CD4-positive, CD25-positive, alpha-beta regulatory T cell (primary cell): ENCODE measurements at regions not wholly inside any gene's neighbourhood (a gene's known extent, or its start where the extent isn't known, plus 50 kb on each side); places are given as distances from the start of the nearest gene placed in this dataset.

Source experiments
- ATAC-seq, 2 donors: fragments of 150-1000 bp; cut with Tn5 transposase; one replicate each; pipeline ENCODE4 v1.10.0; 2021; ENCODE audit warnings: low read depth in 2 of 2, moderate number of reproducible peaks in 2 of 2, moderate library complexity in 1 of 2
- DNase-seq, 3 donors: peaks; one replicate each; pipeline versions ENCODE4 v3.0.0 to v3.0.0-alpha.2; 2012 to 2022; ENCODE audit warnings: mixed read lengths in 1 of 3
- H3K27ac ChIP-seq: one replicate; pipeline ENCODE4 v1.7.0; 2013; ENCODE audit warnings: mild to moderate bottlenecking, low read length; ENCODE audit not compliant: insufficient read depth, poor library complexity, severe bottlenecking
- H3K27me3 ChIP-seq: one replicate; pipeline ENCODE4 v1.7.0; 2013; ENCODE audit warnings: low read length; ENCODE audit not compliant: control insufficient read depth, insufficient read depth
- H3K36me3 ChIP-seq: one replicate; pipeline ENCODE4 v1.7.0; 2013; ENCODE audit warnings: mild to moderate bottlenecking, low read length, moderate library complexity; ENCODE audit not compliant: control insufficient read depth, insufficient read depth
- H3K4me1 ChIP-seq: 2 replicates; pipeline ENCODE4 v1.7.0; 2013; ENCODE audit warnings: mild to moderate bottlenecking, low read length; ENCODE audit not compliant: insufficient read depth, control insufficient read depth, poor library complexity, severe bottlenecking
- H3K4me3 ChIP-seq: one replicate; pipeline ENCODE4 v1.7.0; 2013; ENCODE audit warnings: low read depth, mild to moderate bottlenecking, low read length, moderate library complexity
- H3K9me3 ChIP-seq, 2 experiments: 1 replicate in 1 of 2; 2 replicates in 1 of 2; pipeline ENCODE4 v1.7.0; 2013; ENCODE audit warnings: low read length in 2 of 2, mild to moderate bottlenecking in 1 of 2, moderate library complexity in 1 of 2; ENCODE audit not compliant: control insufficient read depth in 2 of 2
- H3K27ac Mint-ChIP-seq, 3 donors: one replicate each; pipeline ENCODE4 v1.8.0; 2020 to 2022; ENCODE audit warnings: mild to moderate bottlenecking in 3 of 3, mixed read lengths in 3 of 3, moderate library complexity in 2 of 3
- H3K27me3 Mint-ChIP-seq: one replicate; pipeline ENCODE4 v1.8.0; 2022; ENCODE audit warnings: mild to moderate bottlenecking, mixed read lengths
- H3K36me3 Mint-ChIP-seq: one replicate; pipeline ENCODE4 v1.8.0; 2020; ENCODE audit warnings: mixed read lengths
- H3K4me1 Mint-ChIP-seq, 4 donors: one replicate each; pipeline ENCODE4 v1.8.0; 2020 to 2022; ENCODE audit warnings: mixed read lengths in 4 of 4, mild to moderate bottlenecking in 1 of 4
- H3K4me3 Mint-ChIP-seq, 4 donors: one replicate each; pipeline ENCODE4 v1.8.0; 2020 to 2022; ENCODE audit warnings: mild to moderate bottlenecking in 4 of 4, mixed read lengths in 4 of 4, moderate library complexity in 3 of 4
- H3K9me3 Mint-ChIP-seq, 7 donors: one replicate each; pipeline ENCODE4 v1.8.0; 2020 to 2022; ENCODE audit warnings: mixed read lengths in 7 of 7, mild to moderate bottlenecking in 3 of 7, moderate library complexity in 2 of 7

GRCh38 chr2:133968446-133968845 is 285.4 kb upstream of the MGAT5 start:
- H3K9me3 ChIP-seq: no peaks in the 10 kb centered on the region
- H3K4me1 Mint-ChIP-seq: peaks cover 0 to 7% (median 0%) of the 10 kb centered on the region in 4 donors
- DNase-seq (no peak), ATAC-seq (no peak)
- H3K9me3 Mint-ChIP-seq: peaks cover 0 to 3% (median 0%) of the 10 kb centered on the region in 7 donors
- H3K4me1 ChIP-seq: no peaks in the 10 kb centered on the region
- H3K27ac ChIP-seq: no peak overlapping the region
- peaks cover 15% of the 10 kb centered on the region for H3K27me3 Mint-ChIP-seq
- no peaks in the 10 kb centered on the region for H3K36me3 Mint-ChIP-seq
- H3K27ac Mint-ChIP-seq: no peak overlapping the region
- H3K36me3 ChIP-seq: no peaks in the 10 kb centered on the region
- no peak overlapping the region for H3K4me3 ChIP-seq
- H3K4me3 Mint-ChIP-seq: no peak overlapping the region
- peaks cover 5% of the 10 kb centered on the region for H3K27me3 ChIP-seq

DNA sequence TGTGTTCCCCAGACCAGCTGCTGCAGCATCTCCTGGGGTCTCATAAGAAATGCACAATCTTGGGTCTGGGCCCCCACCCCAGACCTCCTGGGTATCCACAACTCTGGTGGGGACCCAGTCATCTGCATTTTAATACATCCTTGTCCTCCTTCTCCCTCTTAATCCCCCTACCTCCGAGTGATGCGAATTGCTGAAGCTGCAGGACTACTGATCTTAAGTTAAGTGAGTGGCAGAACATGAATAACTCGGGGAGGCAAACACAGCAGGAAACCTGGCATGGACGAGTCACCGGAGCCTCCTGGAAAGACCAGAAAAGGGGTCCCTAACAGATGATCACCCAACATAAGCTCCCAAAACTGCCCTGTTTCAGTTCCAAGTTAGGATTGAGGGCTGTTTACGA is 283.2 kb upstream of the MGAT5 start:
- Mint-ChIP-seq H3K4me1 (peaks cover 0 to 7% (median 0%) of the 10 kb centered on the region in 4 donors), H3K9me3 (peaks cover 0 to 3% (median 0%) of the 10 kb centered on the region in 7 donors), H3K27ac (no peak overlapping the region), H3K4me3 (no peak overlapping the region), H3K36me3 (no peaks in the 10 kb centered on the region), H3K27me3 (peaks cover 15% of the 10 kb centered on the region)
- H3K4me3 ChIP-seq: no peak overlapping the region
- no peaks in the 10 kb centered on the region for H3K36me3 ChIP-seq
- ATAC-seq (no peak), DNase-seq (no peak)
- no peaks in the 10 kb centered on the region for H3K9me3 ChIP-seq
- H3K27ac ChIP-seq: no peak overlapping the region
- no peaks in the 10 kb centered on the region for H3K4me1 ChIP-seq
- peaks cover 5% of the 10 kb centered on the region for H3K27me3 ChIP-seq

DNA sequence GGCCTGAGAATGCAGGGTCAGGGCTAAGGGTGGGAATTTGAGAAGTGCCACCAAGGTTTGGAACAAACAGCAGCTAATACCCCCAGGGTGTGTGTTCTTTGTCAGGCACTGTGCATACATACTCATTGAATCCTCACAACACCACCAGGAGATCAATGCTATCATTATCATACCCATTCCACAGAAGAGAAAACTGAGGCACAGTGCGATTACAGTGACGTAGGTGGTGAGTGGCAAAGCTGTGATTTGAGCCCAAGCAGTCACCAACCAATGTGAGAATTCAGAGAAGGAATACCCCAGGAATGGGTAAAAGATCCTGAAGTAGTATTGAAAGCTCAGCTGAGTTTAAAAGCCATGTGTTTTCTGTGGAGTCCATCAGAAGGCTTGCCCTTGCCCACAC is 281.6 kb upstream of the MGAT5 start:
- Histone ChIP-seq H3K4me1 (no peaks in the 10 kb centered on the region), H3K27ac (no peak overlapping the region), H3K9me3 (no peaks in the 10 kb centered on the region), H3K36me3 (no peaks in the 10 kb centered on the region), H3K4me3 (no peak overlapping the region), H3K27me3 (peaks cover 3% of the 10 kb centered on the region)
- Mint-ChIP-seq H3K4me3 (no peak overlapping the region), H3K4me1 (peaks cover 0 to 7% (median 0%) of the 10 kb centered on the region in 4 donors), H3K27me3 (peaks cover 11% of the 10 kb centered on the region), H3K9me3 (peaks cover 0 to 3% (median 0%) of the 10 kb centered on the region in 7 donors), H3K27ac (no peak overlapping the region), H3K36me3 (no peaks in the 10 kb centered on the region)
- ATAC-seq (no peak), DNase-seq (no peak)

GRCh38 chr2:133972786-133973185 is 281.1 kb upstream of the MGAT5 start:
- peaks cover 11% of the 10 kb centered on the region for H3K27me3 Mint-ChIP-seq
- peaks cover 0 to 3% (median 0%) of the 10 kb centered on the region in 7 donors for H3K9me3 Mint-ChIP-seq
- Histone ChIP-seq H3K36me3 (no peaks in the 10 kb centered on the region), H3K9me3 (no peaks in the 10 kb centered on the region), H3K4me1 (no peaks in the 10 kb centered on the region), H3K27me3 (peaks cover 3% of the 10 kb centered on the region), H3K4me3 (no peak overlapping the region), H3K27ac (no peak overlapping the region)
- H3K4me3 Mint-ChIP-seq: no peak overlapping the region
- H3K4me1 Mint-ChIP-seq: peaks cover 0 to 7% (median 0%) of the 10 kb centered on the region in 4 donors
- ATAC-seq (no peak), DNase-seq (no peak)
- no peaks in the 10 kb centered on the region for H3K36me3 Mint-ChIP-seq
- H3K27ac Mint-ChIP-seq: no peak overlapping the region

DNA sequence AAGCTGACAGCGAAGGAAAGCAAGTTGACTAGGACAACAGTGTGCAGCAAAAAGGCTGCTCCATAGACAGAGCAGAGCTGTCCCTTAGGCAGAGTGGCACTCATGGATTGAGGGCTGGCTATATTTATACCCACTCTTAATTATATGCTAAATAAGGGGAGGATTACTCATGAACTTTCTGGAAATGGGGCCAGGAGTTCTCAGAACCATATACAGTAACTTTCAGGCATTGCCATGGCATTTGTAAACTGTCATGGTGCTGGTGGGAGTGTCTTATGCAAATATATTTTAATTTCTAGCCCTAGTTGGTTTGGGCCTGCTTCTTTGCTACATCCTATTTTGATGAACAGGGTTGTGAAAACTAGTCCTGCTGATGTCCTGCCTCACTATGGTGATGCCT is 279.5 kb upstream of the MGAT5 start:
- Mint-ChIP-seq H3K4me1 (peaks cover 0 to 7% (median 0%) of the 10 kb centered on the region in 4 donors), H3K36me3 (no peaks in the 10 kb centered on the region), H3K27ac (no peak overlapping the region), H3K9me3 (peaks cover 0 to 3% (median 0%) of the 10 kb centered on the region in 7 donors), H3K4me3 (no peak overlapping the region), H3K27me3 (peaks cover 6% of the 10 kb centered on the region)
- no peaks in the 10 kb centered on the region for H3K27me3 ChIP-seq
- H3K27ac ChIP-seq: no peak overlapping the region
- no peaks in the 10 kb centered on the region for H3K36me3 ChIP-seq
- H3K4me3 ChIP-seq: no peak overlapping the region
- no peak for ATAC-seq
- no peaks in the 10 kb centered on the region for H3K4me1 ChIP-seq
- no peaks in the 10 kb centered on the region for H3K9me3 ChIP-seq
- DNase-seq: no peak

DNA sequence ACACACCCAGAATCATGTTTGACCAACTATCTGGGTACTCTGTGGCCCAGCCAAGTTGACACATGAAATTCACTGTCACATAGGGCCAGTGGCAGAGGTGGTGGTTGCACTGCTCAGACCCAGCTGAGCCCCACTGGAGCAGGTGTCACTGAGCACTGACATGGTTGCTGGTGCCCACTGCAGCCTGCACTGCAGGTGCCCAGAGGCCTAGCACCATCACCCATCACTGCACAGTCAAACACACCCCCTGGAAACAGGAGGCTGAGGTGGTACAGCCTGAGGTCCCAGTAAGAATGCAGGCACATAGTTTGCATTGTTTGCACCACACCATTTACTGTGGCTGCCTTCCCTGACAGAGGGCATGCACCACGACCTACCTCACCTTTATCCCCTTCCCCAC is 278.7 kb upstream of the MGAT5 start:
- Histone ChIP-seq H3K27me3 (no peaks in the 10 kb centered on the region), H3K36me3 (no peaks in the 10 kb centered on the region), H3K9me3 (no peaks in the 10 kb centered on the region), H3K4me1 (no peaks in the 10 kb centered on the region), H3K4me3 (no peak overlapping the region), H3K27ac (no peak overlapping the region)
- H3K36me3 Mint-ChIP-seq: no peaks in the 10 kb centered on the region
- no peak overlapping the region for H3K27ac Mint-ChIP-seq
- H3K9me3 Mint-ChIP-seq: no peaks in the 10 kb centered on the region
- peaks cover 0 to under 1% (median 0%) of the 10 kb centered on the region in 4 donors for H3K4me1 Mint-ChIP-seq
- no peak for DNase-seq
- no peak for ATAC-seq
- no peak overlapping the region for H3K4me3 Mint-ChIP-seq
- H3K27me3 Mint-ChIP-seq: peaks cover 6% of the 10 kb centered on the region

DNA sequence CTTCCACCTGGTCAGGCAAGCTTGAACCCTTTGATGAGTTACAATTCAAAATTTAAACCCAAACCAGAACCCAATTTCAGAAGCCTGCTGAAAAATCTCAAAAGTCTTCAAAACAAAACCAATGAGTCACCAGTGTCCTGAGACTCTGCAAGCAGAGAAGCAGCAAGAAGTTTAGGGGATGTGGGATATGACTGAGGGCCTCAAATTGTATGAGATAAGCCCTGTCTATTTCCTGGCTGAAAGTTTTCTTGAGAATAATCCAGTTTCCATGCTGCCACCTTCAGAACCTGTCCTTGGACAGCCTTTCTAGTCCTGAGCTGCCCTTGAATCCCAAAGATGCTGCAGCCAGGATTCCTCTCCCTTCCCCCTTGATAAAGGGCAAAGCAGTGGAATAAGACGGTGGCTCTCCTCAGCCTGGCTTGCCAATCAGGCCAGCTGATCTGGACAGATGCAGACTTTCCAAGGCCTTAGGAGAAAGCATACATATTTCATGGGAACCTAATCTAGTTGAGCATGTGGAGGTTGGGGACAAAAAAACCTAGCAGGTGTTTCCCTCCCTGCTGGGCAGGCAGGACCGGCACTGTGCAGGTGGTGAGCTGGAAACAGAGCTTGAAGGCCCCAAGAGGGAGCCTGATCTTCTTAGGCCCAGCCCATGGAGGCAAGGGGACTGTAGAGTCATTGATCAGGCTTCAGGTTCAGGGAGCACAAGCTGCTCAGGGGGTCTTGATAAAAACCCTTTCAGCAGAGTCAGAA is 278.0 kb upstream of the MGAT5 start:
- DNase-seq: no peak
- peaks cover 6% of the 10 kb centered on the region for H3K27me3 Mint-ChIP-seq
- Histone ChIP-seq H3K4me1 (no peaks in the 10 kb centered on the region), H3K27ac (no peak overlapping the region), H3K4me3 (no peak overlapping the region), H3K36me3 (no peaks in the 10 kb centered on the region), H3K9me3 (no peaks in the 10 kb centered on the region), H3K27me3 (no peaks in the 10 kb centered on the region)
- no peaks in the 10 kb centered on the region for H3K9me3 Mint-ChIP-seq
- no peak overlapping the region for H3K4me3 Mint-ChIP-seq
- H3K4me1 Mint-ChIP-seq: no peaks in the 10 kb centered on the region
- ATAC-seq: no peak
- no peak overlapping the region for H3K27ac Mint-ChIP-seq
- H3K36me3 Mint-ChIP-seq: no peaks in the 10 kb centered on the region

GRCh38 chr2:133976659-133977058 is 277.2 kb upstream of the MGAT5 start:
- H3K27me3 ChIP-seq: no peaks in the 10 kb centered on the region
- H3K4me1 Mint-ChIP-seq: no peaks in the 10 kb centered on the region
- no peaks in the 10 kb centered on the region for H3K9me3 ChIP-seq
- H3K36me3 ChIP-seq: no peaks in the 10 kb centered on the region
- no peaks in the 10 kb centered on the region for H3K36me3 Mint-ChIP-seq
- H3K27me3 Mint-ChIP-seq: no peaks in the 10 kb centered on the region
- H3K27ac ChIP-seq: no peak overlapping the region
- no peak overlapping the region for H3K4me3 ChIP-seq
- H3K9me3 Mint-ChIP-seq: no peaks in the 10 kb centered on the region
- DNase-seq: no peak
- H3K4me1 ChIP-seq: no peaks in the 10 kb centered on the region
- no peak overlapping the region for H3K4me3 Mint-ChIP-seq
- no peak for ATAC-seq
- no peak overlapping the region for H3K27ac Mint-ChIP-seq
